Adrenal gland (tissue), 9 donors: ENCODE measurements at regions not wholly inside any gene's neighbourhood (a gene's known extent, or its start where the extent isn't known, plus 50 kb on each side); places are given as distances from the start of the nearest gene placed in this dataset.

ENCODE experiments used
- DNase-seq, 7 donors: peaks; one replicate each; pipeline ENCODE4 v3.0.0-alpha.2; 2019 to 2020
- H3K27ac ChIP-seq, 5 donors: fragments of 200-600 bp; sonication (generic) in 4 of 5; 1 replicate in 3 of 5; 2 replicates in 2 of 5; pipeline versions ENCODE4 v1.5.1 to v1.8.0; 2016 to 2020; ENCODE audit warnings: mild to moderate bottlenecking in 1 of 5
- H3K27me3 ChIP-seq: fragments of 200-600 bp; 2 replicates; pipeline ENCODE4 v1.8.0; 2021
- H3K36me3 ChIP-seq, 2 donors: fragments of 200-600 bp; replicated peaks in 1 of 2; 1 replicate in 1 of 2; 2 replicates in 1 of 2; pipeline versions ENCODE4 v1.5.1 to v1.8.0; 2018 to 2022
- H3K4me1 ChIP-seq, 2 donors: fragments of 200-600 bp; replicated peaks in 1 of 2; 1 replicate in 1 of 2; 2 replicates in 1 of 2; pipeline versions ENCODE4 v1.5.1 to v1.8.0; 2018 to 2021
- H3K4me3 ChIP-seq, 4 donors: fragments of 200-600 bp; sonication (generic) in 3 of 4; one replicate each; pipeline ENCODE4 v1.5.1; 2016 to 2018
- H3K9me3 ChIP-seq, 3 donors: fragments of 200-600 bp; sonication (generic) in 1 of 3; replicated peaks in 1 of 3; 1 replicate in 2 of 3; 2 replicates in 1 of 3; pipeline versions ENCODE4 v1.5.1 to v1.8.0; 2016 to 2021
- CTCF ChIP-seq, 6 experiments: fragments of 450-650 bp in 4 of 6; fragments of 200-600 bp in 2 of 6; sonication (generic) in 1 of 6; IDR thresholded peaks; 1 replicate in 5 of 6; 2 replicates in 1 of 6; pipeline versions ENCODE4 v1.5.1 to v1.8.0; 2016 to 2021; ENCODE audit warnings: antibody characterized with exemption in 6 of 6, mild to moderate bottlenecking in 2 of 6, moderate library complexity in 1 of 6
- POLR2A ChIP-seq, 2 donors: fragments of 450-650 bp; IDR thresholded peaks; one replicate each; pipeline ENCODE4 v1.6.1; 2017; ENCODE audit warnings: antibody characterized with exemption in 2 of 2, mild to moderate bottlenecking in 2 of 2, moderate library complexity in 1 of 2
- WGBS, 4 donors: extraction: QIAGEN DNeasy Blood & Tissue Kit in 2 of 4; methylation state at CpG; one replicate each; pipeline versions ENCODE4 v1.1.5 to v1.1.7; 2013 to 2017; 5-methylcytosine and 5-hydroxymethylcytosine counted together
- intact Hi-C, 2 donors: fragments of 100-400 bp; cut with DNase I; formaldehyde crosslinking; loops; one replicate each; pipeline versions ENCODE4 v1.14.1 to v1.15.0; 2022 to 2023
- donor health status: healthy with polysubstance abuse.
- donor health status: Bipolar disorder and iron deficiency.
- donor health status: DM: yes; HTN: yes; CAD: no.
- donor health status: DM: no; HTN: no; CAD: no.
- donor health status: DM: no; HTN: no; CAD: no.

- no peak overlapping the region for H3K27ac ChIP-seq
These were observed 225.2 kb downstream of the XPNPEP1 start for GRCh38 chr10:109698086-109698485.

GRCh38 chr10:109696981-109697775 lies 226.1 kb downstream of the XPNPEP1 start:
- H3K27ac ChIP-seq: no peak overlapping the region
- H3K4me3 ChIP-seq: no peak overlapping the region
- no peaks in the 10 kb centered on the region for H3K9me3 ChIP-seq
- 68 to 79% (median 72%) methylated on average over 4 to 5 of the region's 5 CpGs for WGBS, 4 donors
- H3K36me3 ChIP-seq: no peaks in the 10 kb centered on the region
- H3K4me1 ChIP-seq: no peaks in the 10 kb centered on the region
- TF ChIP-seq POLR2A (IDR thresholded peaks at IDR 0.05) (no peak), CTCF (IDR thresholded peaks at IDR 0.05) (no peak)
- H3K27me3 ChIP-seq: no peaks in the 10 kb centered on the region
- DNase-seq: no peak
- intact Hi-C loops: no loop called here

More at GRCh38 chr10:109698086-109698485, 225.2 kb downstream of the XPNPEP1 start:
- no peaks in the 10 kb centered on the region for H3K4me1 ChIP-seq
- H3K9me3 ChIP-seq: no peaks in the 10 kb centered on the region
- no peak overlapping the region for H3K4me3 ChIP-seq
- intact Hi-C loops: no loop called here
- no peak for DNase-seq
- 57 to 68% (median 63%) methylated on average over 5 of the region's 5 CpGs for WGBS, 4 donors
- H3K27me3 ChIP-seq: no peaks in the 10 kb centered on the region
- no peaks in the 10 kb centered on the region for H3K36me3 ChIP-seq
- TF ChIP-seq CTCF (IDR thresholded peaks at IDR 0.05): no peak
- TF ChIP-seq POLR2A (IDR thresholded peaks at IDR 0.05): no peak

- H3K4me1 ChIP-seq: no peaks in the 10 kb centered on the region
- TF ChIP-seq POLR2A (IDR thresholded peaks at IDR 0.05): no peak
- no peak for TF ChIP-seq CTCF (IDR thresholded peaks at IDR 0.05)
These were observed 226.8 kb downstream of the XPNPEP1 start for GRCh38 chr10:109696462-109696861.

DNA sequence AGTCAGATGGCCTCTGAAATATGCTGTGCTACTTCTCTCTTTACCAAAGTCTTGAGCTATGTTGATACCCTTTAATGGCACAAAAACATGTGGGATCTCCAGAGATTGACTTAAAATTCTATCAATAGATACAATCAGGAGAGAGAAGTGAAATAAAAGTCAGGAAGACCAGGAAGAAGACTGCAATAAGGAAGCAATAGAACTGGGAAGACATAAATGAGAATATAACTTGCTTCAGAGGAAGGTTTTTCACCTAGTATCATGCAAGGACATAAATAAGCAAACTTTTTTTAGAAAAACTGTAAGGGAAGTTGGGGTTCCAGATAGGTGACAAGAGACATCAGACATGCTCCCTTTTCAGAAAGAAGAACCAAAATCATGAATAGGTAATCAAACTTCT lies 227.3 kb downstream of the XPNPEP1 start:
- Histone ChIP-seq H3K27me3 (no peaks in the 10 kb centered on the region), H3K27ac (no peak overlapping the region), H3K4me3 (no peak overlapping the region), H3K4me1 (no peaks in the 10 kb centered on the region), H3K9me3 (no peaks in the 10 kb centered on the region), H3K36me3 (no peaks in the 10 kb centered on the region)
- no peak for TF ChIP-seq POLR2A (IDR thresholded peaks at IDR 0.05)
- TF ChIP-seq CTCF (IDR thresholded peaks at IDR 0.05): no peak
- intact Hi-C loops: no loop called here
- no peak for DNase-seq

More at GRCh38 chr10:109696462-109696861, 226.8 kb downstream of the XPNPEP1 start:
- Histone ChIP-seq H3K9me3 (no peaks in the 10 kb centered on the region), H3K27ac (no peak overlapping the region), H3K27me3 (no peaks in the 10 kb centered on the region), H3K4me3 (no peak overlapping the region), H3K36me3 (no peaks in the 10 kb centered on the region)
- intact Hi-C loops: no loop called here
- 40 to 85% (median 76%) methylated on average over 1 to 2 of the region's 2 CpGs for WGBS, 4 donors
- no peak for DNase-seq
